Naive thymus-derived CD4-positive, alpha-beta T cell (primary cell): ENCODE measurements at regions not wholly inside any gene's neighbourhood (a gene's known extent, or its start where the extent isn't known, plus 50 kb on each side); places are given as distances from the start of the nearest gene placed in this dataset.
A peak's percentile ranks its signal among the peaks of the same experiment; 100 is the strongest.

Source experiments
- ATAC-seq: fragments of 150-1000 bp; cut with Tn5 transposase; 2 replicates; pipeline ENCODE4 v1.10.0; 2021; ENCODE audit warnings: mild to moderate bottlenecking, moderate library complexity
- CTCF ChIA-PET: fragments of 350-600 bp; sonication (Branson Sonifier 250); formaldehyde crosslinking; loops from one replicate; lab custom pipeline; 2021; ENCODE audit warnings: antibody characterized with exemption; lab: Charles Lee
- POLR2A ChIA-PET: fragments of 350-600 bp; sonication (Branson Sonifier 250); formaldehyde crosslinking; loops from one replicate; lab custom pipeline; 2021; ENCODE audit warnings: antibody characterized with exemption, inconsistent platforms; lab: Charles Lee
- DNase-seq, 9 donors: peaks; one replicate each; pipeline versions ENCODE4 v3.0.0 to v3.0.0-alpha.2; 2020 to 2022; ENCODE audit warnings: mixed read lengths in 1 of 9
- H3K27ac ChIP-seq: one replicate; pipeline ENCODE4 v1.7.0; 2013; ENCODE audit warnings: mild to moderate bottlenecking, low read depth, low read length, moderate library complexity
- H3K27me3 ChIP-seq, 2 donors: one replicate each; pipeline ENCODE4 v1.7.0; 2013; ENCODE audit warnings: low read length in 2 of 2, mild to moderate bottlenecking in 2 of 2, moderate library complexity in 2 of 2; ENCODE audit not compliant: control insufficient read depth in 2 of 2, insufficient read depth in 2 of 2
- H3K36me3 ChIP-seq, 3 experiments: 1 replicate in 2 of 3; 2 replicates in 1 of 3; pipeline ENCODE4 v1.7.0; 2013; ENCODE audit warnings: low read length in 3 of 3, mild to moderate bottlenecking in 3 of 3, moderate library complexity in 1 of 3; ENCODE audit not compliant: insufficient read depth in 3 of 3, control insufficient read depth in 2 of 3
- H3K4me1 ChIP-seq, 2 donors: one replicate each; pipeline ENCODE4 v1.7.0; 2013; ENCODE audit warnings: low read length in 2 of 2, mild to moderate bottlenecking in 2 of 2, moderate library complexity in 1 of 2; ENCODE audit not compliant: control insufficient read depth in 2 of 2, insufficient read depth in 2 of 2
- H3K4me3 ChIP-seq: 2 replicates; pipeline ENCODE4 v1.7.0; 2013; ENCODE audit warnings: mild to moderate bottlenecking, low read length
- H3K9me3 ChIP-seq, 3 experiments: 1 replicate in 2 of 3; 2 replicates in 1 of 3; pipeline ENCODE4 v1.7.0; 2013; ENCODE audit warnings: low read length in 3 of 3; ENCODE audit not compliant: control insufficient read depth in 2 of 3
- H3K27ac Mint-ChIP-seq, 9 donors: one replicate each; pipeline ENCODE4 v1.8.0; 2020 to 2022; ENCODE audit warnings: mixed read lengths in 9 of 9, mild to moderate bottlenecking in 8 of 9, moderate library complexity in 5 of 9, inconsistent platforms in 2 of 9
- H3K27me3 Mint-ChIP-seq, 5 donors: one replicate each; pipeline ENCODE4 v1.8.0; 2021 to 2022; ENCODE audit warnings: mixed read lengths in 5 of 5, mild to moderate bottlenecking in 1 of 5
- H3K36me3 Mint-ChIP-seq, 5 donors: one replicate each; pipeline ENCODE4 v1.8.0; 2020 to 2022; ENCODE audit warnings: mixed read lengths in 5 of 5, mild to moderate bottlenecking in 3 of 5, inconsistent platforms in 1 of 5
- H3K4me1 Mint-ChIP-seq, 7 donors: one replicate each; pipeline ENCODE4 v1.8.0; 2020 to 2022; ENCODE audit warnings: mixed read lengths in 7 of 7, mild to moderate bottlenecking in 3 of 7, inconsistent platforms in 1 of 7
- H3K4me3 Mint-ChIP-seq, 10 donors: one replicate each; pipeline ENCODE4 v1.8.0; 2020 to 2022; ENCODE audit warnings: mild to moderate bottlenecking in 10 of 10, mixed read lengths in 10 of 10, moderate library complexity in 6 of 10, inconsistent platforms in 2 of 10
- H3K9me3 Mint-ChIP-seq, 11 donors: one replicate each; pipeline ENCODE4 v1.8.0; 2020 to 2022; ENCODE audit warnings: mixed read lengths in 11 of 11, mild to moderate bottlenecking in 4 of 11, inconsistent platforms in 1 of 11, moderate library complexity in 1 of 11
- intact Hi-C, 2 donors: fragments of 100-400 bp; cut with micrococcal nuclease; formaldehyde crosslinking; loops; one replicate each; pipeline ENCODE4 v1.15.1; 2023

- Histone ChIP-seq H3K36me3 (no peaks in the 10 kb centered on the region), H3K9me3 (no peaks in the 10 kb centered on the region), H3K4me3 (peak overlapping the region; percentile 45), H3K4me1 (peaks cover 17 to 18% of the 10 kb centered on the region in 2 donors), H3K27ac (peak overlapping the region; percentile 81), H3K27me3 (no peaks in the 10 kb centered on the region)
- intact Hi-C loops: loop anchor here (1.0 to 5.0 kb wide), 10 partner anchors 22 to 1538 kb away; partner anchors contain the start of genes CDPF1 (in 2 of the 2), ATXN10 (in 1 of the 2), KIAA0930 (in 1 of the 2) and RTL6 (in 1 of the 2)
- Mint-ChIP-seq H3K4me1 (peaks cover 5 to 31% (median 21%) of the 10 kb centered on the region in 7 donors), H3K27ac (peak overlapping the region; percentile 62 to 97 (median 90)), H3K27me3 (no peaks in the 10 kb centered on the region), H3K4me3 (peak overlapping the region; percentile 41 to 90 (median 78)), H3K9me3 (no peaks in the 10 kb centered on the region), H3K36me3 (no peaks in the 10 kb centered on the region)
- CTCF ChIA-PET: interaction anchor here (6.1 kb wide), 1 partner anchor 28 kb away, joined by 76 read pairs; no protein-coding TSS in a partner anchor
- no peak for DNase-seq
- POLR2A ChIA-PET: interaction anchor here (0.7 to 4.4 kb wide), 16 partner anchors 11 to 872 kb away, joined by 3 to 104 read pairs (median 6); partner anchors contain the start of genes CDPF1, NUP50, PPARA and TRMU
- ATAC-seq: no peak
Measured at GRCh38 chr22:46035380-46035741, 58.4 kb upstream of the WNT7B start.

- intact Hi-C loops: loop anchor here (1.0 to 5.0 kb wide), 18 partner anchors 8 to 1539 kb away; partner anchors contain the start of genes CDPF1 (in 2 of the 2), ATXN10 (in 1 of the 2), GTSE1 (in 1 of the 2) and KIAA0930 (in 1 of the 2)
- DNase-seq (peak; percentile 99 to 100 (median 100)), ATAC-seq (peak; percentile 95)
- H3K4me3 Mint-ChIP-seq: peak overlapping the region; percentile 80 to 92 (median 86)
- peak overlapping the region; percentile 91 for H3K4me3 ChIP-seq
- ChIA-PET CTCF (interaction anchor here (0.9 to 6.1 kb wide), 13 partner anchors 11 to 81 kb away, joined by 3 to 76 read pairs (median 5); no protein-coding TSS in a partner anchor), POLR2A (interaction anchor here (0.7 to 4.4 kb wide), 29 partner anchors 10 to 872 kb away, joined by 3 to 104 read pairs (median 4); partner anchors contain the start of genes ATXN10, CDPF1, NUP50 and PPARA)
- H3K36me3 Mint-ChIP-seq: no peaks in the 10 kb centered on the region
- H3K27ac ChIP-seq: peak overlapping the region; percentile 98
- peak overlapping the region; percentile 87 to 97 (median 95) for H3K27ac Mint-ChIP-seq
- H3K27me3 ChIP-seq: no peaks in the 10 kb centered on the region
- no peaks in the 10 kb centered on the region for H3K27me3 Mint-ChIP-seq
- peaks cover 17 to 18% of the 10 kb centered on the region in 2 donors for H3K4me1 ChIP-seq
- H3K36me3 ChIP-seq: no peaks in the 10 kb centered on the region
- no peaks in the 10 kb centered on the region for H3K9me3 ChIP-seq
- H3K9me3 Mint-ChIP-seq: no peaks in the 10 kb centered on the region
- H3K4me1 Mint-ChIP-seq: peaks cover 5 to 31% (median 21%) of the 10 kb centered on the region in 7 donors
Measured at GRCh38 chr22:46035742-46036557, 59.0 kb upstream of the WNT7B start.

GRCh38 chr22:46036558-46037408 is 59.8 kb upstream of the WNT7B start:
- Mint-ChIP-seq H3K4me3 (peak overlapping the region; percentile 76 to 92 (median 84)), H3K9me3 (no peaks in the 10 kb centered on the region), H3K4me1 (peaks cover 5 to 36% (median 26%) of the 10 kb centered on the region in 7 donors), H3K27me3 (no peaks in the 10 kb centered on the region), H3K27ac (peak overlapping the region; percentile 87 to 97 (median 95)), H3K36me3 (no peaks in the 10 kb centered on the region)
- Histone ChIP-seq H3K9me3 (no peaks in the 10 kb centered on the region), H3K27ac (peak overlapping the region; percentile 98), H3K4me3 (peak overlapping the region; percentile 91), H3K4me1 (peaks cover 17 to 18% of the 10 kb centered on the region in 2 donors), H3K36me3 (no peaks in the 10 kb centered on the region), H3K27me3 (no peaks in the 10 kb centered on the region)
- DNase-seq (peak in 7 of 9 donors; percentile 69 to 81 (median 79)), ATAC-seq (peak; percentile 33)
- ChIA-PET POLR2A (interaction anchor here (0.7 to 4.4 kb wide), 26 partner anchors 9 to 873 kb away, joined by 3 to 104 read pairs (median 4); partner anchors contain the start of genes ATXN10, NUP50, PPARA and TRMU), CTCF (interaction anchor here (0.7 to 6.1 kb wide), 15 partner anchors 10 to 81 kb away, joined by 3 to 76 read pairs (median 5); no protein-coding TSS in a partner anchor)
- intact Hi-C loops: loop anchor here (1.0 to 5.0 kb wide), 12 partner anchors 8 to 1539 kb away; partner anchors contain the start of genes GTSE1 (in 1 of the 2), KIAA0930 (in 1 of the 2) and RTL6 (in 1 of the 2)

GRCh38 chr22:46038174-46038487 is 61.2 kb upstream of the WNT7B start:
- Histone ChIP-seq H3K27ac (no peak overlapping the region), H3K36me3 (no peaks in the 10 kb centered on the region), H3K4me1 (peaks cover 17 to 18% of the 10 kb centered on the region in 2 donors), H3K4me3 (no peak overlapping the region), H3K9me3 (no peaks in the 10 kb centered on the region), H3K27me3 (no peaks in the 10 kb centered on the region)
- intact Hi-C loops: loop anchor here (5.0 kb wide), 3 partner anchors 41 to 1541 kb away; partner anchors contain the start of genes KIAA0930 (in 1 of the 2) and RTL6 (in 1 of the 2)
- CTCF ChIA-PET: interaction anchor here (2.7 to 6.1 kb wide), 3 partner anchors 26 to 44 kb away, joined by 10 to 76 read pairs (median 39); no protein-coding TSS in a partner anchor
- no peaks in the 10 kb centered on the region for H3K36me3 Mint-ChIP-seq
- no peak overlapping the region for H3K4me3 Mint-ChIP-seq
- ATAC-seq (no peak), DNase-seq (no peak)
- H3K9me3 Mint-ChIP-seq: no peaks in the 10 kb centered on the region
- peak overlapping the region in 5 of 9 donors; percentile 22 to 65 (median 52) for H3K27ac Mint-ChIP-seq
- POLR2A ChIA-PET: interaction anchor here (0.7 to 4.4 kb wide), 6 partner anchors 8 to 35 kb away, joined by 3 to 104 read pairs (median 30); no protein-coding TSS in a partner anchor
- H3K27me3 Mint-ChIP-seq: no peaks in the 10 kb centered on the region
- H3K4me1 Mint-ChIP-seq: peaks cover 5 to 44% (median 27%) of the 10 kb centered on the region in 7 donors

- CTCF ChIA-PET: interaction anchor here (2.7 to 6.1 kb wide), 3 partner anchors 26 to 44 kb away, joined by 10 to 76 read pairs (median 39); no protein-coding TSS in a partner anchor
- no peak overlapping the region for H3K4me3 Mint-ChIP-seq
- Histone ChIP-seq H3K4me1 (peaks cover 21 to 23% of the 10 kb centered on the region in 2 donors), H3K9me3 (no peaks in the 10 kb centered on the region), H3K27ac (no peak overlapping the region), H3K27me3 (no peaks in the 10 kb centered on the region), H3K4me3 (no peak overlapping the region), H3K36me3 (no peaks in the 10 kb centered on the region)
- DNase-seq (no peak), ATAC-seq (no peak)
- POLR2A ChIA-PET: interaction anchor here (0.7 to 4.4 kb wide), 4 partner anchors 7 to 34 kb away, joined by 3 to 104 read pairs (median 26); no protein-coding TSS in a partner anchor
- peak overlapping the region in 6 of 9 donors; percentile 7 to 78 (median 46) for H3K27ac Mint-ChIP-seq
- H3K9me3 Mint-ChIP-seq: no peaks in the 10 kb centered on the region
- H3K27me3 Mint-ChIP-seq: no peaks in the 10 kb centered on the region
- intact Hi-C loops: loop anchor here (5.0 kb wide), 3 partner anchors 41 to 1541 kb away; partner anchors contain the start of genes KIAA0930 (in 1 of the 2) and RTL6 (in 1 of the 2)
- H3K36me3 Mint-ChIP-seq: no peaks in the 10 kb centered on the region
- peaks cover 9 to 51% (median 33%) of the 10 kb centered on the region in 7 donors for H3K4me1 Mint-ChIP-seq
Measured at GRCh38 chr22:46038516-46039430, 61.8 kb upstream of the WNT7B start.
